GM23248 (cell line): ENCODE measurements at regions not wholly inside any gene's neighbourhood (a gene's known extent, or its start where the extent isn't known, plus 50 kb on each side); places are given as distances from the start of the nearest gene placed in this dataset.

Experiments used
- DNase-seq: peaks from one replicate; pipeline ENCODE4 v3.0.0-alpha.2; 2015
- H2AFZ ChIP-seq: fragments of 200-600 bp; sonication (generic); 2 replicates; pipeline ENCODE4 v1.6.1; 2016; ENCODE audit warnings: antibody characterized with exemption
- H3F3A ChIP-seq: fragments of 200-600 bp; sonication (generic); 2 replicates; pipeline ENCODE4 v1.6.1; 2016; ENCODE audit warnings: mild to moderate bottlenecking, antibody characterized with exemption, mixed run types; ENCODE audit not compliant: insufficient read depth
- H3K27ac ChIP-seq: fragments of 200-600 bp; sonication (generic); 2 replicates; pipeline ENCODE4 v1.5.1; 2016; ENCODE audit warnings: mild to moderate bottlenecking
- H3K27me3 ChIP-seq: fragments of 200-600 bp; sonication (generic); replicated peaks from 2 replicates; pipeline ENCODE4 v1.6.1; 2016; ENCODE audit warnings: mild to moderate bottlenecking; ENCODE audit not compliant: insufficient read depth
- H3K36me3 ChIP-seq: fragments of 200-600 bp; sonication (generic); 2 replicates; pipeline ENCODE4 v1.6.1; 2016; ENCODE audit warnings: low read depth, mild to moderate bottlenecking
- H3K4me1 ChIP-seq: fragments of 200-600 bp; sonication (generic); 2 replicates; pipeline ENCODE4 v1.6.1; 2016; ENCODE audit warnings: mild to moderate bottlenecking; ENCODE audit not compliant: insufficient read depth
- H3K4me2 ChIP-seq: fragments of 200-600 bp; sonication (generic); one replicate; pipeline ENCODE4 v1.6.1; 2016; ENCODE audit warnings: mild to moderate bottlenecking; ENCODE audit not compliant: unreplicated experiment
- H3K4me3 ChIP-seq: fragments of 200-600 bp; sonication (generic); 2 replicates; pipeline ENCODE4 v1.5.1; 2016; ENCODE audit warnings: mild to moderate bottlenecking
- H3K79me2 ChIP-seq: fragments of 200-600 bp; sonication (generic); 2 replicates; pipeline ENCODE4 v1.6.1; 2016; ENCODE audit warnings: mild to moderate bottlenecking; ENCODE audit not compliant: insufficient read depth
- H3K9ac ChIP-seq: fragments of 200-600 bp; sonication (generic); 2 replicates; pipeline ENCODE4 v1.6.1; 2016; ENCODE audit warnings: mild to moderate bottlenecking
- H3K9me2 ChIP-seq: fragments of 200-600 bp; sonication (generic); 2 replicates; pipeline ENCODE4 v1.6.1; 2016; ENCODE audit warnings: mixed run types, mild to moderate bottlenecking, moderate library complexity; ENCODE audit not compliant: insufficient read depth
- H3K9me3 ChIP-seq: fragments of 200-600 bp; sonication (generic); one replicate; pipeline ENCODE4 v1.6.1; 2017; ENCODE audit warnings: low read depth
- H4K20me1 ChIP-seq: fragments of 200-600 bp; sonication (generic); 2 replicates; pipeline ENCODE4 v1.6.0; 2016; ENCODE audit not compliant: insufficient read depth
- EZH2 ChIP-seq: fragments of 200-600 bp; sonication (generic); IDR thresholded peaks from 2 replicates; pipeline ENCODE4 v1.6.1; 2018; ENCODE audit warnings: antibody characterized with exemption, mild to moderate bottlenecking; ENCODE audit not compliant: insufficient read depth, poor library complexity, severe bottlenecking
- EZH2phosphoT487 ChIP-seq: fragments of 200-600 bp; sonication (generic); IDR thresholded peaks from 2 replicates; pipeline ENCODE4 v1.6.1; 2018; ENCODE audit warnings: antibody characterized with exemption, moderate library complexity, mild to moderate bottlenecking, low read depth; ENCODE audit not compliant: insufficient read depth
- whole genome bisulfite sequencing, 2 experiments: methylation state at CpG; one replicate each; pipeline ENCODE4 v1.1.6; 2015 to 2017; ENCODE audit warnings: low lambda C conversion rate in 2 of 2, low coverage in 1 of 2; ENCODE audit errors: missing lambda C conversion rate in 2 of 2; 5-methylcytosine and 5-hydroxymethylcytosine counted together
- in situ Hi-C: fragments of 300-500 bp; cut with MboI; formaldehyde crosslinking; loops from 2 replicates; pipeline ENCODE4 v1.15.0; 2020

GRCh38 chr6:33967966-33968724 lies 164.3 kb upstream of the MLN start:
- H3K9me2 ChIP-seq, result no peaks in the 10 kb centered on the region
- H2AFZ ChIP-seq, result no peak overlapping the region
- no peaks in the 10 kb centered on the region for H3K36me3 ChIP-seq
- H3K4me1 ChIP-seq, result peaks cover 10% of the 10 kb centered on the region; the same call in 1 of the 2 replicates
- no peaks in the 10 kb centered on the region for H3K79me2 ChIP-seq
- H3K4me3 ChIP-seq, result no peak overlapping the region
- in situ Hi-C loops, result no loop called here
- no peak overlapping the region for H3K9ac ChIP-seq
- peaks cover 34% of the 10 kb centered on the region for H3K27me3 ChIP-seq
- DNase-seq, result peak; percentile 29
- no peak for TF ChIP-seq EZH2phosphoT487
- TF ChIP-seq EZH2, result no peak
- 61 to 78% methylated on average over 3 of the region's 3 CpGs for WGBS, 2 experiments
- no peaks in the 10 kb centered on the region; the same call in 1 of the 2 replicates for H3F3A ChIP-seq
- H4K20me1 ChIP-seq, result no peaks in the 10 kb centered on the region
- no peak overlapping the region for H3K27ac ChIP-seq
- H3K9me3 ChIP-seq, result no peaks in the 10 kb centered on the region
- no peak overlapping the region for H3K4me2 ChIP-seq

- no peak overlapping the region for H3K9ac ChIP-seq
- H3K4me1 ChIP-seq, result peaks cover 13% of the 10 kb centered on the region; the same call in 1 of the 2 replicates
- H3K9me3 ChIP-seq, result no peaks in the 10 kb centered on the region
- H4K20me1 ChIP-seq, result no peaks in the 10 kb centered on the region
- no peak overlapping the region for H3K4me2 ChIP-seq
- no peaks in the 10 kb centered on the region for H3K9me2 ChIP-seq
- H3K79me2 ChIP-seq, result no peaks in the 10 kb centered on the region
- H3K27ac ChIP-seq, result no peak overlapping the region
- in situ Hi-C loops, result no loop called here
- H3K27me3 ChIP-seq, result peaks cover 25% of the 10 kb centered on the region
- no peak for DNase-seq
- no peak overlapping the region for H2AFZ ChIP-seq
- WGBS, 2 experiments, result 60 to 74% methylated on average over 3 of the region's 3 CpGs
- H3F3A ChIP-seq, result no peaks in the 10 kb centered on the region; the same call in 1 of the 2 replicates
- H3K36me3 ChIP-seq, result no peaks in the 10 kb centered on the region
- TF ChIP-seq EZH2phosphoT487, result no peak
- TF ChIP-seq EZH2, result no peak
- H3K4me3 ChIP-seq, result no peak overlapping the region
These were observed 163.5 kb upstream of the MLN start for GRCh38 chr6:33967265-33967767.

GRCh38 chr6:33966536-33966935 lies 162.7 kb upstream of the MLN start:
- in situ Hi-C loops, result no loop called here
- H3K9me2 ChIP-seq, result no peaks in the 10 kb centered on the region

GRCh38 chr6:33965766-33966165 lies 162.0 kb upstream of the MLN start:
- H3K4me2 ChIP-seq, result no peak overlapping the region
- no peak overlapping the region for H2AFZ ChIP-seq
- H3K36me3 ChIP-seq, result no peaks in the 10 kb centered on the region
- H3K27me3 ChIP-seq, result peaks cover 11% of the 10 kb centered on the region; the same call in 1 of the 2 replicates
- H3K4me3 ChIP-seq, result no peak overlapping the region
- H3K9me2 ChIP-seq, result no peaks in the 10 kb centered on the region
- TF ChIP-seq EZH2 (no peak), EZH2phosphoT487 (no peak)
- in situ Hi-C loops, result no loop called here
- no peak overlapping the region for H3K27ac ChIP-seq
- no peak for DNase-seq
- H3K4me1 ChIP-seq, result peaks cover 17% of the 10 kb centered on the region; the same call in 1 of the 2 replicates
- H3K9me3 ChIP-seq, result no peaks in the 10 kb centered on the region
- H3K79me2 ChIP-seq, result no peaks in the 10 kb centered on the region
- no peaks in the 10 kb centered on the region for H4K20me1 ChIP-seq
- WGBS, 2 experiments, result 76 to 82% methylated on average over 8 of the region's 8 CpGs
- no peaks in the 10 kb centered on the region; the same call in 1 of the 2 replicates for H3F3A ChIP-seq
- H3K9ac ChIP-seq, result no peak overlapping the region

More at GRCh38 chr6:33966536-33966935, 162.7 kb upstream of the MLN start:
- Histone ChIP-seq H3K4me2 (no peak overlapping the region), H3K9me3 (no peaks in the 10 kb centered on the region), H3K9ac (no peak overlapping the region), H3K36me3 (no peaks in the 10 kb centered on the region), H3K4me1 (peaks cover 17% of the 10 kb centered on the region; the same call in 1 of the 2 replicates), H4K20me1 (no peaks in the 10 kb centered on the region), H3F3A (no peaks in the 10 kb centered on the region; the same call in 1 of the 2 replicates), H3K27me3 (peaks cover 18% of the 10 kb centered on the region), H2AFZ (no peak overlapping the region), H3K79me2 (no peaks in the 10 kb centered on the region), H3K27ac (no peak overlapping the region), H3K4me3 (no peak overlapping the region)
- WGBS, 2 experiments, result 46 to 67% methylated on average over 2 of the region's 2 CpGs
- no peak for DNase-seq
- TF ChIP-seq EZH2phosphoT487, result no peak
- TF ChIP-seq EZH2, result no peak
